Right lobe of liver (tissue), 6 donors: ENCODE measurements at regions not wholly inside any gene's neighbourhood (a gene's known extent, or its start where the extent isn't known, plus 50 kb on each side); places are given as distances from the start of the nearest gene placed in this dataset.
"Not testable (repeated sequence)": the region's sequence is repeated elsewhere in the genome, so short reads cannot be mapped to it uniquely, and the experiment has no call there.

Source experiments
- ATAC-seq, 4 donors: fragments of 200-7000 bp; cut with Tn5 transposase; one replicate each; pipeline ENCODE4 v1.9.1; 2020; ENCODE audit warnings: mild to moderate bottlenecking in 4 of 4, moderate library complexity in 4 of 4
- DNase-seq, 3 donors: peaks; one replicate each; pipeline ENCODE4 v3.0.0-alpha.2; 2020
- H3K27ac ChIP-seq, 3 donors: fragments of 200-600 bp; one replicate each; pipeline ENCODE4 v1.8.0; 2022
- H3K27me3 ChIP-seq, 2 donors: fragments of 200-600 bp; one replicate each; pipeline ENCODE4 v1.8.0; 2022
- H3K36me3 ChIP-seq, 4 donors: fragments of 200-600 bp; sonication (generic) in 1 of 4; one replicate each; pipeline versions ENCODE4 v1.5.1 to v1.8.0; 2017 to 2022; ENCODE audit warnings: control low read depth in 1 of 4
- H3K4me1 ChIP-seq, 4 donors: fragments of 200-600 bp; sonication (generic) in 1 of 4; one replicate each; pipeline versions ENCODE4 v1.5.1 to v1.8.0; 2017 to 2022; ENCODE audit warnings: control low read depth in 1 of 4
- H3K4me3 ChIP-seq, 3 donors: fragments of 200-600 bp; one replicate each; pipeline ENCODE4 v1.8.0; 2022
- H3K9me3 ChIP-seq, 4 donors: fragments of 200-600 bp; sonication (generic) in 1 of 4; one replicate each; pipeline versions ENCODE4 v1.5.1 to v1.8.0; 2017 to 2022; ENCODE audit warnings: control low read depth in 1 of 4
- CTCF ChIP-seq, 4 donors: fragments of 200-600 bp in 3 of 4; fragments of 450-650 bp in 1 of 4; IDR thresholded peaks; one replicate each; pipeline versions ENCODE4 v1.5.1 to v1.8.0; 2016 to 2022; ENCODE audit warnings: antibody characterized with exemption in 4 of 4, mild to moderate bottlenecking in 2 of 4
- POLR2A ChIP-seq: fragments of 450-650 bp; IDR thresholded peaks from one replicate; pipeline ENCODE4 v1.6.1; 2017; ENCODE audit warnings: antibody characterized with exemption, mild to moderate bottlenecking
- WGBS: methylation state at CpG from one replicate; pipeline ENCODE4 v1.1.6; 2018; ENCODE audit warnings: low coverage, low lambda C conversion rate; ENCODE audit not compliant: insufficient coverage; ENCODE audit errors: missing lambda C conversion rate; 5-methylcytosine and 5-hydroxymethylcytosine counted together
- intact Hi-C, 2 donors: fragments of 100-400 bp; cut with DNase I; formaldehyde crosslinking; loops; one replicate each; pipeline versions ENCODE4 v1.11.2 to v1.14.1; 2022
- donor health status: DM: no; HTN: yes; CAD: no.
- donor health status: DM: no; HTN: no; CAD: no.
- donor health status: DM: no; HTN: no; CAD: no.
- donor health status: DM: no; HTN: yes; CAD: no.
- donor health status: DM: no; HTN: yes; CAD: no.

GRCh38 chr2:85969367-85969766, 80.6 kb upstream of the ST3GAL5 start:
- intact Hi-C loops, H3K36me3 ChIP-seq, H3K27me3 ChIP-seq, H3K27ac ChIP-seq, H3K4me3 ChIP-seq, H3K4me1 ChIP-seq, ATAC-seq, DNase-seq, H3K9me3 ChIP-seq: not testable (repeated sequence)
- WGBS = no CpG with 5 or more reads among the region's 6 CpGs

- H3K27me3 ChIP-seq, H3K36me3 ChIP-seq, H3K4me3 ChIP-seq, H3K4me1 ChIP-seq, intact Hi-C loops, DNase-seq, H3K9me3 ChIP-seq, H3K27ac ChIP-seq, ATAC-seq: not testable (repeated sequence)
- WGBS = 72% methylated on average over 2 of the region's 2 CpGs
Measured at GRCh38 chr2:85965770-85966169, 77.0 kb upstream of the ST3GAL5 start.

- H3K4me1 ChIP-seq, DNase-seq, H3K36me3 ChIP-seq, H3K27me3 ChIP-seq, ATAC-seq, intact Hi-C loops, H3K4me3 ChIP-seq, H3K9me3 ChIP-seq, H3K27ac ChIP-seq: not testable (repeated sequence)
- WGBS = 77% methylated on average over 10 of the region's 16 CpGs
Measured at GRCh38 chr2:85963747-85964418, 75.1 kb upstream of the ST3GAL5 start.

- ATAC-seq (no peak), DNase-seq (no peak)
- 96% methylated on average over 4 of the region's 4 CpGs for WGBS
- Histone ChIP-seq H3K4me1 (no peaks in the 10 kb centered on the region), H3K9me3 (no peaks in the 10 kb centered on the region), H3K4me3 (no peak overlapping the region), H3K36me3 (no peaks in the 10 kb centered on the region), H3K27ac (no peak overlapping the region), H3K27me3 (no peaks in the 10 kb centered on the region)
- TF ChIP-seq POLR2A = no peak
- TF ChIP-seq CTCF (IDR thresholded peaks at IDR 0.05) = no peak
- intact Hi-C loops = no loop called here
Measured at GRCh38 chr2:85963068-85963467, 74.3 kb upstream of the ST3GAL5 start.

GRCh38 chr2:85961754-85962153, 73.0 kb upstream of the ST3GAL5 start:
- Histone ChIP-seq H3K27me3 (no peaks in the 10 kb centered on the region), H3K4me1 (no peaks in the 10 kb centered on the region), H3K36me3 (no peaks in the 10 kb centered on the region), H3K4me3 (no peak overlapping the region), H3K9me3 (no peaks in the 10 kb centered on the region), H3K27ac (no peak overlapping the region)
- no peak for TF ChIP-seq CTCF (IDR thresholded peaks at IDR 0.05)
- no peak for TF ChIP-seq POLR2A
- DNase-seq (no peak), ATAC-seq (no peak)
- WGBS = 100% methylated on average over 1 of the region's 2 CpGs
- intact Hi-C loops = no loop called here

GRCh38 chr2:85961053-85961452, 72.3 kb upstream of the ST3GAL5 start:
- H3K27ac ChIP-seq = no peak overlapping the region
- WGBS = no CpG with 5 or more reads among the region's 2 CpGs
- H3K4me3 ChIP-seq = no peak overlapping the region
- H3K27me3 ChIP-seq = no peaks in the 10 kb centered on the region
- H3K9me3 ChIP-seq = no peaks in the 10 kb centered on the region
- no peaks in the 10 kb centered on the region for H3K4me1 ChIP-seq
- no peaks in the 10 kb centered on the region for H3K36me3 ChIP-seq
- intact Hi-C loops = no loop called here
- ATAC-seq = no peak
- DNase-seq = no peak
- TF ChIP-seq CTCF (IDR thresholded peaks at IDR 0.05) (no peak), POLR2A (no peak)
